Renal pelvis (tissue), 1 donor: ENCODE measurements at regions not wholly inside any gene's neighbourhood (a gene's known extent, or its start where the extent isn't known, plus 50 kb on each side); places are given as distances from the start of the nearest gene placed in this dataset.
"Not testable (repeated sequence)": the region's sequence is repeated elsewhere in the genome, so short reads cannot be mapped to it uniquely, and the experiment has no call there.

Experiments used
- DNase-seq: peaks from one replicate; pipeline ENCODE4 v3.0.0-alpha.2; 2013

GRCh38 chr7:56219017-56219416 lies 102.8 kb upstream of the NUPR2 start:
- DNase-seq, result no peak

GRCh38 chr7:56218510-56218909 lies 102.3 kb upstream of the NUPR2 start:
- no peak for DNase-seq

GRCh38 chr7:56213574-56213973 lies 97.4 kb upstream of the NUPR2 start:
- no peak for DNase-seq

GRCh38 chr7:56206420-56206819 lies 90.2 kb upstream of the NUPR2 start:
- DNase-seq, result no peak

GRCh38 chr7:56199639-56200038 lies 83.4 kb upstream of the NUPR2 start:
- DNase-seq, result no peak

GRCh38 chr7:56196195-56196594 lies 80.0 kb upstream of the NUPR2 start:
- DNase-seq, result not testable (repeated sequence)

GRCh38 chr7:56188823-56189346 lies 72.7 kb upstream of the NUPR2 start:
- no peak for DNase-seq

GRCh38 chr7:56188376-56188775 lies 72.2 kb upstream of the NUPR2 start:
- DNase-seq, result no peak

- DNase-seq, result no peak
Measured at GRCh38 chr7:56181010-56181409, 64.8 kb upstream of the NUPR2 start.

GRCh38 chr7:56175771-56176170 lies 59.6 kb upstream of the NUPR2 start:
- DNase-seq, result no peak

- DNase-seq, result no peak
Measured at GRCh38 chr7:56174875-56175760, 58.9 kb upstream of the NUPR2 start.

GRCh38 chr7:56174346-56174874 lies 58.2 kb upstream of the NUPR2 start:
- no peak for DNase-seq
